Keratinocyte (primary cell): ENCODE measurements at regions not wholly inside any gene's neighbourhood (a gene's known extent, or its start where the extent isn't known, plus 50 kb on each side); places are given as distances from the start of the nearest gene placed in this dataset.

Experiments used
- DNase-seq: peaks from one replicate; pipeline ENCODE4 v3.0.0-alpha.2; 2011; ENCODE audit warnings: low read depth, missing footprints, low spot score
- FAIRE-seq: peaks from 2 replicates; lab custom pipeline; 2011; peaks lifted over from hg19 to GRCh38; lab: Jason Lieb, UNC
- H2AFZ ChIP-seq: 2 replicates; pipeline ENCODE4 v1.6.0; 2012; ENCODE audit warnings: low read length, control low read depth, inconsistent platforms; ENCODE audit not compliant: control insufficient read depth
- H3K27ac ChIP-seq: 2 replicates; pipeline ENCODE4 v1.5.1; 2011; ENCODE audit warnings: low read length; ENCODE audit not compliant: control insufficient read depth, insufficient read depth
- H3K27me3 ChIP-seq: 3 replicates; pipeline ENCODE4 v1.6.0; 2011; ENCODE audit warnings: low read length; ENCODE audit not compliant: control insufficient read depth, insufficient read depth; ENCODE audit errors: extremely low read depth
- H3K36me3 ChIP-seq, 2 experiments: 2 replicates in 1 of 2; 3 replicates in 1 of 2; pipeline ENCODE4 v1.5.1; 2011; ENCODE audit warnings: low read length in 2 of 2, mild to moderate bottlenecking in 1 of 2; ENCODE audit not compliant: control insufficient read depth in 2 of 2, insufficient read depth in 2 of 2; ENCODE audit errors: extremely low read depth in 1 of 2
- H3K4me1 ChIP-seq: 3 replicates; pipeline ENCODE4 v1.5.1; 2011; ENCODE audit warnings: low read length; ENCODE audit not compliant: control insufficient read depth, insufficient read depth; ENCODE audit errors: extremely low read depth
- H3K4me2 ChIP-seq: 3 replicates; pipeline ENCODE4 v1.6.0; 2011; ENCODE audit warnings: low read depth, low read length; ENCODE audit not compliant: control insufficient read depth, insufficient read depth; ENCODE audit errors: extremely low read depth
- H3K4me3 ChIP-seq, 3 experiments: fragments of 200-600 bp in 1 of 3; sonication (generic) in 1 of 3; 2 replicates in 2 of 3; 3 replicates in 1 of 3; pipeline ENCODE4 v1.5.1; 2011 to 2016; ENCODE audit warnings: low read length in 3 of 3, mild to moderate bottlenecking in 3 of 3, control low read depth in 2 of 3, inconsistent platforms in 1 of 3, low read depth in 1 of 3, mixed read lengths in 1 of 3, mixed run types in 1 of 3, moderate library complexity in 1 of 3; ENCODE audit not compliant: control insufficient read depth in 2 of 3, insufficient read depth in 2 of 3; ENCODE audit errors: extremely low read depth in 1 of 3
- H3K79me2 ChIP-seq: 2 replicates; pipeline ENCODE4 v1.6.0; 2012; ENCODE audit warnings: low read length; ENCODE audit not compliant: control insufficient read depth, insufficient read depth
- H3K9ac ChIP-seq: 3 replicates; pipeline ENCODE4 v1.6.0; 2011; ENCODE audit warnings: low read length; ENCODE audit not compliant: control insufficient read depth, insufficient read depth; ENCODE audit errors: extremely low read depth
- H3K9me1 ChIP-seq: 3 replicates; pipeline ENCODE4 v1.6.0; 2011; ENCODE audit warnings: low read length; ENCODE audit not compliant: control insufficient read depth, insufficient read depth; ENCODE audit errors: extremely low read depth
- H3K9me3 ChIP-seq: 2 replicates; pipeline ENCODE4 v1.5.1; 2012; ENCODE audit warnings: low read depth, low read length; ENCODE audit not compliant: control insufficient read depth
- H4K20me1 ChIP-seq: 3 replicates; pipeline ENCODE4 v1.6.0; 2011; ENCODE audit warnings: low read length; ENCODE audit not compliant: control insufficient read depth, insufficient read depth; ENCODE audit errors: extremely low read depth
- CTCF ChIP-seq, 3 experiments: IDR thresholded peaks in 1 of 3; conservative IDR thresholded peaks in 1 of 3; optimal IDR thresholded peaks in 1 of 3; 2 replicates in 2 of 3; 3 replicates in 1 of 3; pipeline versions ENCODE3 to v1.5.1; 2011; ENCODE audit warnings: low read length in 3 of 3, mild to moderate bottlenecking in 3 of 3, moderate library complexity in 2 of 3, control low read depth in 1 of 3, inconsistent platforms in 1 of 3; ENCODE audit not compliant: insufficient read depth in 2 of 3; ENCODE audit errors: extremely low read depth in 1 of 3
- EZH2 ChIP-seq: IDR thresholded peaks from one replicate; pipeline ENCODE4 v1.6.1; 2012; ENCODE audit warnings: inconsistent platforms, mild to moderate bottlenecking, low read length, moderate library complexity
- dilution Hi-C: fragments of 300-500 bp; cut with MboI; formaldehyde crosslinking; loops from one replicate; pipeline ENCODE4 v1.7.0; 2020; ENCODE audit warnings: low sequenced_read_pairs; ENCODE audit not compliant: extremely low pct_ligation_motif_present

- Histone ChIP-seq H3K4me2 (no peak overlapping the region), H3K36me3 (no peaks in the 10 kb centered on the region), H3K27me3 (no peaks in the 10 kb centered on the region), H3K79me2 (no peaks in the 10 kb centered on the region), H2AFZ (no peak overlapping the region), H3K9me3 (peaks cover 3% of the 10 kb centered on the region), H3K9me1 (no peaks in the 10 kb centered on the region), H3K4me3 (no peak overlapping the region), H3K4me1 (no peaks in the 10 kb centered on the region), H4K20me1 (no peaks in the 10 kb centered on the region), H3K27ac (no peak overlapping the region), H3K9ac (no peak overlapping the region)
- no peak for FAIRE-seq
- no peak for DNase-seq
- TF ChIP-seq CTCF (optimal IDR thresholded peaks at IDR 0.05 in 1 of 3, IDR thresholded peaks at IDR 0.05 in 1 of 3, conservative IDR thresholded peaks at IDR 0.05 in 1 of 3; ENCODE audit: extremely low read depth in 1 of 3, insufficient read depth in 2 of 3, low read length in 3 of 3) (no peak), EZH2 (no peak)
- dilution Hi-C loops, result no loop called here
These were observed 657.8 kb downstream of the TBC1D22A start for GRCh38 chr22:47420211-47420610.

GRCh38 chr22:47419239-47419638 lies 656.8 kb downstream of the TBC1D22A start:
- dilution Hi-C loops, result no loop called here
- no peak for FAIRE-seq
- no peaks in the 10 kb centered on the region for H3K27me3 ChIP-seq

More at GRCh38 chr22:47419239-47419638, 656.8 kb downstream of the TBC1D22A start:
- Histone ChIP-seq H3K79me2 (no peaks in the 10 kb centered on the region), H3K4me2 (no peak overlapping the region), H3K36me3 (no peaks in the 10 kb centered on the region), H3K9me1 (no peaks in the 10 kb centered on the region), H3K4me1 (no peaks in the 10 kb centered on the region), H3K27ac (no peak overlapping the region), H3K4me3 (no peak overlapping the region), H3K9me3 (peaks cover 4% of the 10 kb centered on the region), H4K20me1 (no peaks in the 10 kb centered on the region), H2AFZ (no peak overlapping the region), H3K9ac (no peak overlapping the region)
- TF ChIP-seq EZH2 (no peak), CTCF (optimal IDR thresholded peaks at IDR 0.05 in 1 of 3, IDR thresholded peaks at IDR 0.05 in 1 of 3, conservative IDR thresholded peaks at IDR 0.05 in 1 of 3; ENCODE audit: extremely low read depth in 1 of 3, insufficient read depth in 2 of 3, low read length in 3 of 3) (no peak)
- DNase-seq, result no peak
